ENCODE measurements at regions not wholly inside any gene's neighbourhood (a gene's known extent, or its start where the extent isn't known, plus 50 kb on each side); places are given as distances from the start of the nearest gene placed in this dataset.

- TF ChIP-seq POLR2A (IDR thresholded peaks at IDR 0.05) = no peak
- no peak for TF ChIP-seq CTCF (IDR thresholded peaks at IDR 0.05)
- no peak for TF ChIP-seq POLR2AphosphoS5 (IDR thresholded peaks at IDR 0.05)
- no peak for TF ChIP-seq EP300 (IDR thresholded peaks at IDR 0.05)
Measured at GRCh38 chr1:88434836-88435235, 249.2 kb upstream of the PKN2 start.

Data from suprapubic skin (tissue), 4 donors.